SK-N-SH (cell line): ENCODE measurements at regions not wholly inside any gene's neighbourhood (a gene's known extent, or its start where the extent isn't known, plus 50 kb on each side); places are given as distances from the start of the nearest gene placed in this dataset.

Experiments
- CTCF ChIP-seq: fragments of 200-600 bp; sonication (generic); IDR thresholded peaks from 2 replicates; pipeline ENCODE4 v1.6.1; 2017; ENCODE audit warnings: antibody characterized with exemption, mild to moderate bottlenecking, moderate library complexity
- EP300 ChIP-seq, 2 experiments: IDR thresholded peaks; 2 replicates each; pipeline versions ENCODE4 v1.4.0 to v1.6.1; 2012; ENCODE audit warnings: borderline replicate concordance in 1 of 2, low read depth in 1 of 2, low read length in 1 of 2
- EZH2phosphoT487 ChIP-seq: fragments of 200-600 bp; sonication (generic); IDR thresholded peaks from 2 replicates; pipeline ENCODE4 v1.6.1; 2017; ENCODE audit warnings: low read depth, mixed run types, mild to moderate bottlenecking, antibody characterized with exemption, moderate library complexity, borderline replicate concordance
- GABPA ChIP-seq: IDR thresholded peaks from 2 replicates; pipeline ENCODE4 v1.4.0; 2012; ENCODE audit warnings: low read depth, mild to moderate bottlenecking
- JUND ChIP-seq: IDR thresholded peaks from 2 replicates; pipeline ENCODE4 v1.4.0; 2012
- MAX ChIP-seq: IDR thresholded peaks from 2 replicates; pipeline ENCODE4 v1.4.0; 2012; ENCODE audit warnings: low read depth
- RAD21 ChIP-seq: IDR thresholded peaks from 2 replicates; pipeline ENCODE4 v1.6.1; 2012; ENCODE audit warnings: mild to moderate bottlenecking, low read length
- RXRA ChIP-seq: IDR thresholded peaks from 2 replicates; pipeline ENCODE4 v1.4.0; 2012; ENCODE audit warnings: low read depth, mild to moderate bottlenecking, borderline replicate concordance
- SMC3 ChIP-seq: IDR thresholded peaks from 2 replicates; pipeline ENCODE4 v1.6.1; 2012; ENCODE audit warnings: low read depth, low read length, improper control_type of control experiment
- ZBTB33 ChIP-seq: IDR thresholded peaks from 2 replicates; pipeline ENCODE4 v1.4.0; 2012; ENCODE audit warnings: low read depth, borderline replicate concordance

GRCh38 chr5:12459326-12459725 is 555.1 kb upstream of the CTNND2 start:
- TF ChIP-seq JUND (no peak), SMC3 (no peak), RXRA (no peak), CTCF (no peak), GABPA (no peak), EZH2phosphoT487 (no peak), RAD21 (no peak), ZBTB33 (no peak), EP300 (IDR thresholded peaks at IDR 0.05; ENCODE audit: borderline replicate concordance in 1 of 2, low read depth in 1 of 2, low read length in 1 of 2) (no peak), MAX (no peak)
